Prostate gland (tissue), 2 donors: ENCODE measurements at regions not wholly inside any gene's neighbourhood (a gene's known extent, or its start where the extent isn't known, plus 50 kb on each side); places are given as distances from the start of the nearest gene placed in this dataset.

Source experiments
- POLR2A ChIP-seq: fragments of 450-650 bp; IDR thresholded peaks from one replicate; pipeline ENCODE4 v1.6.1; 2016; ENCODE audit warnings: antibody characterized with exemption, mild to moderate bottlenecking
- POLR2AphosphoS5 ChIP-seq: sonication (generic); formaldehyde crosslinking; IDR thresholded peaks from one replicate; pipeline ENCODE4 v1.6.1; 2017; ENCODE audit warnings: antibody characterized with exemption
- TF ChIP-seq, protein P1 (sequence below), 4 experiments: fragments of 200-600 bp in 2 of 4; fragments of 450-650 bp in 2 of 4; sonication (generic) in 2 of 4; IDR thresholded peaks; 1 replicate in 3 of 4; 2 replicates in 1 of 4; pipeline ENCODE4 v1.5.1; 2016 to 2019; ENCODE audit warnings: antibody characterized with exemption in 4 of 4, mild to moderate bottlenecking in 2 of 4, moderate library complexity in 2 of 4

DNA sequence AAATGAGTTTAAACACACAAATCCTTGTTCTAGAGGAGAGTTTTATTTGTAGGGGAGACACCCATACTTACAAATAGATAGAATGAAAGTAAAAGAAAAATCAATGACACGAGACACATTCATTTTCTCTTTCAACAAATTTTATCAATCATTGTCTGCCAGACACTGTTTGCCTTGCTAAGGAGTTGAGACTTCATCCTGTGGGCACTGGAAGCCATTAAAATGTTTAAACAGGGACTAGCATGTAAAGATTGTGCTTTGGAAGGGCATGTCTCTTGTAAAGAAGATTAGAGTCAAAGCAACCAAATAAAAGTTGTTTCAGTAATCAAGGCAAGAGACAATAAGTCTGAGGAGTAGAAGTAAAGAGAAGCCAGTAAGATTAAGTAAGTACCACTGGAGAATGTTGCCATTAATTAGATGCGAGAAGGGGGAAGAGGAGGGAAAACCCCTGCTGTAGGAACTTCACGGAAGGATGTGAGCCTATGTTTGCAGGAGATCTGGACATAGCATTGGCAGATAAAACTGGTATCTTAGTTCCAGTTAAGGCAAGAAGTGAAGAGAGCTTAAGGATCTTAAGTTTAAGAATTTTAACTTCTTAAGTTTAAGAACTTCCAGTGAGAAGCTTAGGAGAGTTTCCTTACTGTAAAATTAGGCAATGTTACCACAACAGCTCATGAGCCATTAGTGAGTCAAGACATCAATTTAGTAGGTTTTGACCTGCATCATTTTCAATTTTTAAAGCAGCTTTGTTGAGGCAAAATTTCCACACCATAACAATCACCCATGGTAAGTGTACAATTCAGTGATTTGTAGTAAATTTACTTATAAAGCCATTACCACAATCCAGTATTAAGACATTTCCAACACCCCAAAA is 117.0 kb upstream of the UST start:
- TF ChIP-seq, protein P1, sequence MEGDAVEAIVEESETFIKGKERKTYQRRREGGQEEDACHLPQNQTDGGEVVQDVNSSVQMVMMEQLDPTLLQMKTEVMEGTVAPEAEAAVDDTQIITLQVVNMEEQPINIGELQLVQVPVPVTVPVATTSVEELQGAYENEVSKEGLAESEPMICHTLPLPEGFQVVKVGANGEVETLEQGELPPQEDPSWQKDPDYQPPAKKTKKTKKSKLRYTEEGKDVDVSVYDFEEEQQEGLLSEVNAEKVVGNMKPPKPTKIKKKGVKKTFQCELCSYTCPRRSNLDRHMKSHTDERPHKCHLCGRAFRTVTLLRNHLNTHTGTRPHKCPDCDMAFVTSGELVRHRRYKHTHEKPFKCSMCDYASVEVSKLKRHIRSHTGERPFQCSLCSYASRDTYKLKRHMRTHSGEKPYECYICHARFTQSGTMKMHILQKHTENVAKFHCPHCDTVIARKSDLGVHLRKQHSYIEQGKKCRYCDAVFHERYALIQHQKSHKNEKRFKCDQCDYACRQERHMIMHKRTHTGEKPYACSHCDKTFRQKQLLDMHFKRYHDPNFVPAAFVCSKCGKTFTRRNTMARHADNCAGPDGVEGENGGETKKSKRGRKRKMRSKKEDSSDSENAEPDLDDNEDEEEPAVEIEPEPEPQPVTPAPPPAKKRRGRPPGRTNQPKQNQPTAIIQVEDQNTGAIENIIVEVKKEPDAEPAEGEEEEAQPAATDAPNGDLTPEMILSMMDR (IDR thresholded peaks at IDR 0.05): no peak
- TF ChIP-seq POLR2A: no peak
- peak; percentile 64 for TF ChIP-seq POLR2AphosphoS5
